DND-41 (cell line): ENCODE measurements at regions not wholly inside any gene's neighbourhood (a gene's known extent, or its start where the extent isn't known, plus 50 kb on each side); places are given as distances from the start of the nearest gene placed in this dataset.

Experiments
- CTCF ChIP-seq: IDR thresholded peaks from 2 replicates; pipeline ENCODE4 v1.5.1; 2012; ENCODE audit warnings: borderline replicate concordance, low read length, moderate library complexity, mild to moderate bottlenecking; ENCODE audit not compliant: poor library complexity, severe bottlenecking; ENCODE audit errors: extremely low read depth
- EZH2 ChIP-seq: IDR thresholded peaks from 3 replicates; pipeline ENCODE4 v1.6.1; 2012; ENCODE audit warnings: borderline replicate concordance, low read depth, mild to moderate bottlenecking, moderate library complexity, low read length, inconsistent platforms; ENCODE audit not compliant: severe bottlenecking

- TF ChIP-seq CTCF = no peak
- TF ChIP-seq EZH2 = no peak
Observed at GRCh38 chr1:99571092-99571734, 74.7 kb upstream of the PALMD start.
